H1 (cell line): ENCODE measurements at regions not wholly inside any gene's neighbourhood (a gene's known extent, or its start where the extent isn't known, plus 50 kb on each side); places are given as distances from the start of the nearest gene placed in this dataset.

Experiments used
- GTF2F1 ChIP-seq: IDR thresholded peaks from 2 replicates; pipeline ENCODE4 v1.6.1; 2012; ENCODE audit warnings: low read depth, low read length, improper control_type of control experiment, borderline replicate concordance
- TF ChIP-seq, protein P1 (sequence below): IDR thresholded peaks from 2 replicates; pipeline ENCODE4 v1.6.1; 2012; ENCODE audit warnings: low read length, inconsistent platforms
- TF ChIP-seq, protein P2 (sequence below): fragments of 300-600 bp; sonication (generic); IDR thresholded peaks from 2 replicates; pipeline ENCODE4 v1.7.1; 2012; ENCODE audit warnings: low read length, moderate library complexity, mild to moderate bottlenecking, inconsistent platforms; ENCODE audit not compliant: insufficient replicate concordance

DNA sequence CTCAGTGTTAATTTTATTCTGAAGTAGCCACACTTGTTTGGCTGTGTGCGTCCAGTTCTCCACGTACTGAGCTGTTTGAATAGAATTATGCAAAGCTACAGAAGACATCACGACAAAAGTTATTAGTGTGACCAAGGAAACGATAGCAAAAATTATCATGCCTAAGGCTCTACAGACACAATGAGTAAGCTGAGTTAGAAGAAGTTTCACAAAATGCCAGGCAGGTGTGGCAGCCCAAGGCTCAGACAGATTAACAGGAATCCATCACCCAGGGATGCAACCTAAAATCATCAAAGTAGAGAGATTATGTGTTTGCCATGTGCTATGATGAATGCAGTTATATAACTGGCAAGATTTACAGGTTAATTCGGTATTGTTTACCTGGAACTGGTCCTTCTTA, 73.1 kb upstream of the INCENP start (continued):
- TF ChIP-seq, protein P1, sequence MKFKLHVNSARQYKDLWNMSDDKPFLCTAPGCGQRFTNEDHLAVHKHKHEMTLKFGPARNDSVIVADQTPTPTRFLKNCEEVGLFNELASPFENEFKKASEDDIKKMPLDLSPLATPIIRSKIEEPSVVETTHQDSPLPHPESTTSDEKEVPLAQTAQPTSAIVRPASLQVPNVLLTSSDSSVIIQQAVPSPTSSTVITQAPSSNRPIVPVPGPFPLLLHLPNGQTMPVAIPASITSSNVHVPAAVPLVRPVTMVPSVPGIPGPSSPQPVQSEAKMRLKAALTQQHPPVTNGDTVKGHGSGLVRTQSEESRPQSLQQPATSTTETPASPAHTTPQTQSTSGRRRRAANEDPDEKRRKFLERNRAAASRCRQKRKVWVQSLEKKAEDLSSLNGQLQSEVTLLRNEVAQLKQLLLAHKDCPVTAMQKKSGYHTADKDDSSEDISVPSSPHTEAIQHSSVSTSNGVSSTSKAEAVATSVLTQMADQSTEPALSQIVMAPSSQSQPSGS = no peak
- TF ChIP-seq, protein P2, sequence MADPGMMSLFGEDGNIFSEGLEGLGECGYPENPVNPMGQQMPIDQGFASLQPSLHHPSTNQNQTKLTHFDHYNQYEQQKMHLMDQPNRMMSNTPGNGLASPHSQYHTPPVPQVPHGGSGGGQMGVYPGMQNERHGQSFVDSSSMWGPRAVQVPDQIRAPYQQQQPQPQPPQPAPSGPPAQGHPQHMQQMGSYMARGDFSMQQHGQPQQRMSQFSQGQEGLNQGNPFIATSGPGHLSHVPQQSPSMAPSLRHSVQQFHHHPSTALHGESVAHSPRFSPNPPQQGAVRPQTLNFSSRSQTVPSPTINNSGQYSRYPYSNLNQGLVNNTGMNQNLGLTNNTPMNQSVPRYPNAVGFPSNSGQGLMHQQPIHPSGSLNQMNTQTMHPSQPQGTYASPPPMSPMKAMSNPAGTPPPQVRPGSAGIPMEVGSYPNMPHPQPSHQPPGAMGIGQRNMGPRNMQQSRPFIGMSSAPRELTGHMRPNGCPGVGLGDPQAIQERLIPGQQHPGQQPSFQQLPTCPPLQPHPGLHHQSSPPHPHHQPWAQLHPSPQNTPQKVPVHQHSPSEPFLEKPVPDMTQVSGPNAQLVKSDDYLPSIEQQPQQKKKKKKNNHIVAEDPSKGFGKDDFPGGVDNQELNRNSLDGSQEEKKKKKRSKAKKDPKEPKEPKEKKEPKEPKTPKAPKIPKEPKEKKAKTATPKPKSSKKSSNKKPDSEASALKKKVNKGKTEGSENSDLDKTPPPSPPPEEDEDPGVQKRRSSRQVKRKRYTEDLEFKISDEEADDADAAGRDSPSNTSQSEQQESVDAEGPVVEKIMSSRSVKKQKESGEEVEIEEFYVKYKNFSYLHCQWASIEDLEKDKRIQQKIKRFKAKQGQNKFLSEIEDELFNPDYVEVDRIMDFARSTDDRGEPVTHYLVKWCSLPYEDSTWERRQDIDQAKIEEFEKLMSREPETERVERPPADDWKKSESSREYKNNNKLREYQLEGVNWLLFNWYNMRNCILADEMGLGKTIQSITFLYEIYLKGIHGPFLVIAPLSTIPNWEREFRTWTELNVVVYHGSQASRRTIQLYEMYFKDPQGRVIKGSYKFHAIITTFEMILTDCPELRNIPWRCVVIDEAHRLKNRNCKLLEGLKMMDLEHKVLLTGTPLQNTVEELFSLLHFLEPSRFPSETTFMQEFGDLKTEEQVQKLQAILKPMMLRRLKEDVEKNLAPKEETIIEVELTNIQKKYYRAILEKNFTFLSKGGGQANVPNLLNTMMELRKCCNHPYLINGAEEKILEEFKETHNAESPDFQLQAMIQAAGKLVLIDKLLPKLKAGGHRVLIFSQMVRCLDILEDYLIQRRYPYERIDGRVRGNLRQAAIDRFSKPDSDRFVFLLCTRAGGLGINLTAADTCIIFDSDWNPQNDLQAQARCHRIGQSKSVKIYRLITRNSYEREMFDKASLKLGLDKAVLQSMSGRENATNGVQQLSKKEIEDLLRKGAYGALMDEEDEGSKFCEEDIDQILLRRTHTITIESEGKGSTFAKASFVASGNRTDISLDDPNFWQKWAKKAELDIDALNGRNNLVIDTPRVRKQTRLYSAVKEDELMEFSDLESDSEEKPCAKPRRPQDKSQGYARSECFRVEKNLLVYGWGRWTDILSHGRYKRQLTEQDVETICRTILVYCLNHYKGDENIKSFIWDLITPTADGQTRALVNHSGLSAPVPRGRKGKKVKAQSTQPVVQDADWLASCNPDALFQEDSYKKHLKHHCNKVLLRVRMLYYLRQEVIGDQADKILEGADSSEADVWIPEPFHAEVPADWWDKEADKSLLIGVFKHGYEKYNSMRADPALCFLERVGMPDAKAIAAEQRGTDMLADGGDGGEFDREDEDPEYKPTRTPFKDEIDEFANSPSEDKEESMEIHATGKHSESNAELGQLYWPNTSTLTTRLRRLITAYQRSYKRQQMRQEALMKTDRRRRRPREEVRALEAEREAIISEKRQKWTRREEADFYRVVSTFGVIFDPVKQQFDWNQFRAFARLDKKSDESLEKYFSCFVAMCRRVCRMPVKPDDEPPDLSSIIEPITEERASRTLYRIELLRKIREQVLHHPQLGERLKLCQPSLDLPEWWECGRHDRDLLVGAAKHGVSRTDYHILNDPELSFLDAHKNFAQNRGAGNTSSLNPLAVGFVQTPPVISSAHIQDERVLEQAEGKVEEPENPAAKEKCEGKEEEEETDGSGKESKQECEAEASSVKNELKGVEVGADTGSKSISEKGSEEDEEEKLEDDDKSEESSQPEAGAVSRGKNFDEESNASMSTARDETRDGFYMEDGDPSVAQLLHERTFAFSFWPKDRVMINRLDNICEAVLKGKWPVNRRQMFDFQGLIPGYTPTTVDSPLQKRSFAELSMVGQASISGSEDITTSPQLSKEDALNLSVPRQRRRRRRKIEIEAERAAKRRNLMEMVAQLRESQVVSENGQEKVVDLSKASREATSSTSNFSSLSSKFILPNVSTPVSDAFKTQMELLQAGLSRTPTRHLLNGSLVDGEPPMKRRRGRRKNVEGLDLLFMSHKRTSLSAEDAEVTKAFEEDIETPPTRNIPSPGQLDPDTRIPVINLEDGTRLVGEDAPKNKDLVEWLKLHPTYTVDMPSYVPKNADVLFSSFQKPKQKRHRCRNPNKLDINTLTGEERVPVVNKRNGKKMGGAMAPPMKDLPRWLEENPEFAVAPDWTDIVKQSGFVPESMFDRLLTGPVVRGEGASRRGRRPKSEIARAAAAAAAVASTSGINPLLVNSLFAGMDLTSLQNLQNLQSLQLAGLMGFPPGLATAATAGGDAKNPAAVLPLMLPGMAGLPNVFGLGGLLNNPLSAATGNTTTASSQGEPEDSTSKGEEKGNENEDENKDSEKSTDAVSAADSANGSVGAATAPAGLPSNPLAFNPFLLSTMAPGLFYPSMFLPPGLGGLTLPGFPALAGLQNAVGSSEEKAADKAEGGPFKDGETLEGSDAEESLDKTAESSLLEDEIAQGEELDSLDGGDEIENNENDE = no peak
- no peak for TF ChIP-seq GTF2F1
- TF ChIP-seq, all 59 proteins: peak for 0
